Astrocyte of the cerebellum (primary cell): ENCODE measurements at regions not wholly inside any gene's neighbourhood (a gene's known extent, or its start where the extent isn't known, plus 50 kb on each side); places are given as distances from the start of the nearest gene placed in this dataset.

Experiments
- DNase-seq: peaks from one replicate; pipeline ENCODE4 v3.0.0-alpha.2; 2011; ENCODE audit warnings: low read depth
- H3K4me3 ChIP-seq: 2 replicates; pipeline ENCODE4 v1.5.1; 2011; ENCODE audit warnings: mild to moderate bottlenecking, low read depth, low read length, moderate library complexity
- CTCF ChIP-seq: IDR thresholded peaks from 2 replicates; pipeline ENCODE4 v1.5.1; 2012; ENCODE audit warnings: low read length, low read depth, moderate library complexity, mild to moderate bottlenecking; ENCODE audit errors: missing control alignments
- in situ Hi-C: cut with HindIII; loops from 2 replicates; pipeline ENCODE4 v1.10.0; 2017; ENCODE audit warnings: low sequenced_read_pairs

- TF ChIP-seq CTCF = no peak
- DNase-seq = no peak
- no peak overlapping the region for H3K4me3 ChIP-seq
- in situ Hi-C loops = no loop called here
Observed at GRCh38 chr5:71972777-71973473, 134.3 kb upstream of the MAP1B start.

- in situ Hi-C loops = no loop called here
- no peak overlapping the region for H3K4me3 ChIP-seq
Observed at GRCh38 chr5:71973563-71973962, 133.7 kb upstream of the MAP1B start.

GRCh38 chr5:71974165-71974564, 133.1 kb upstream of the MAP1B start:
- no peak for TF ChIP-seq CTCF
- H3K4me3 ChIP-seq = no peak overlapping the region
- DNase-seq = no peak
- in situ Hi-C loops = no loop called here

More at GRCh38 chr5:71973563-71973962, 133.7 kb upstream of the MAP1B start:
- TF ChIP-seq CTCF = no peak
- no peak for DNase-seq

GRCh38 chr5:71974622-71975021, 132.7 kb upstream of the MAP1B start:
- no peak overlapping the region for H3K4me3 ChIP-seq
- TF ChIP-seq CTCF = no peak
- no peak for DNase-seq
- in situ Hi-C loops = no loop called here

GRCh38 chr5:71976449-71976848, 130.8 kb upstream of the MAP1B start:
- no peak overlapping the region for H3K4me3 ChIP-seq
- in situ Hi-C loops = no loop called here
- TF ChIP-seq CTCF = no peak
- DNase-seq = no peak

- TF ChIP-seq CTCF = no peak
- in situ Hi-C loops = no loop called here
- no peak overlapping the region for H3K4me3 ChIP-seq
- DNase-seq = no peak
Observed at GRCh38 chr5:71977311-71977710, 130.0 kb upstream of the MAP1B start.
